Endothelial cell of umbilical vein (primary cell): ENCODE measurements at regions not wholly inside any gene's neighbourhood (a gene's known extent, or its start where the extent isn't known, plus 50 kb on each side); places are given as distances from the start of the nearest gene placed in this dataset.

Experiments
- BruUV-seq: library from RNA; stranded (reverse); fragments of 400-500 nt; replicated peaks from 2 replicates; lab custom pipeline; 2021; lab: Mats Ljungman, UMichigan
- CTCF ChIA-PET: fragments of 300-600, 350-600 bp; sonication (Branson Sonifier 250); formaldehyde crosslinking; loops from one replicate; lab custom pipeline; 2021; ENCODE audit warnings: antibody characterized with exemption, inconsistent platforms; lab: Charles Lee
- POLR2A ChIA-PET: fragments of 300-600, 350-600 bp; sonication (Branson Sonifier 250); formaldehyde crosslinking; loops from one replicate; lab custom pipeline; 2021; ENCODE audit warnings: antibody characterized with exemption, inconsistent platforms; lab: Charles Lee
- DNase-seq: peaks from one replicate; pipeline ENCODE4 v3.0.0-alpha.2; 2011; ENCODE audit warnings: low read depth, low spot score
- FAIRE-seq: peaks from 2 replicates; lab custom pipeline; 2011; peaks lifted over from hg19 to GRCh38; lab: Jason Lieb, UNC
- H2AFZ ChIP-seq: 2 replicates; pipeline ENCODE4 v1.6.0; 2012; ENCODE audit warnings: low read depth, low read length, control low read depth, inconsistent platforms
- H3K27ac ChIP-seq: 2 replicates; pipeline ENCODE4 v1.5.1; 2011; ENCODE audit warnings: low read depth, mild to moderate bottlenecking, control low read depth, low read length, moderate library complexity; ENCODE audit not compliant: insufficient read depth
- H3K27me3 ChIP-seq, 2 experiments: 2 replicates each; pipeline versions ENCODE4 v1.6.0 to v1.6.1; 2011; ENCODE audit warnings: low read length in 2 of 2, mixed read lengths in 1 of 2; ENCODE audit not compliant: control insufficient read depth in 2 of 2, insufficient read depth in 2 of 2
- H3K36me3 ChIP-seq, 2 experiments: 2 replicates in 1 of 2; 3 replicates in 1 of 2; pipeline ENCODE4 v1.5.1; 2011; ENCODE audit warnings: low read length in 2 of 2, mild to moderate bottlenecking in 1 of 2, moderate library complexity in 1 of 2; ENCODE audit not compliant: control insufficient read depth in 2 of 2, insufficient read depth in 2 of 2; ENCODE audit errors: extremely low read depth in 1 of 2
- H3K4me1 ChIP-seq: 3 replicates; pipeline ENCODE4 v1.5.1; 2011; ENCODE audit warnings: mild to moderate bottlenecking, low read length; ENCODE audit not compliant: control insufficient read depth, insufficient read depth; ENCODE audit errors: extremely low read depth
- H3K4me2 ChIP-seq: 2 replicates; pipeline ENCODE4 v1.6.1; 2011; ENCODE audit warnings: low read length, control low read depth, mixed read lengths; ENCODE audit not compliant: insufficient read depth
- H3K4me3 ChIP-seq, 3 experiments: fragments of 200-600 bp in 1 of 3; sonication (generic), shearing (Covaris generic) in 1 of 3; replicated peaks in 1 of 3; 2 replicates each; pipeline ENCODE4 v1.5.1; 2011 to 2016; ENCODE audit warnings: control low read depth in 3 of 3, low read length in 3 of 3, mild to moderate bottlenecking in 2 of 3, inconsistent platforms in 1 of 3, low read depth in 1 of 3, moderate library complexity in 1 of 3; ENCODE audit not compliant: insufficient read depth in 1 of 3
- H3K79me2 ChIP-seq: 2 replicates; pipeline ENCODE4 v1.6.0; 2012; ENCODE audit warnings: low read length, inconsistent platforms; ENCODE audit not compliant: control insufficient read depth, insufficient read depth
- H3K9ac ChIP-seq: replicated peaks from 2 replicates; pipeline ENCODE3; 2011; ENCODE audit warnings: low read length, control low read depth; ENCODE audit not compliant: insufficient read depth; ENCODE audit errors: extremely low read depth
- H3K9me1 ChIP-seq: replicated peaks from 3 replicates; pipeline ENCODE4 v1.6.0; 2011; ENCODE audit warnings: mild to moderate bottlenecking, low read length; ENCODE audit not compliant: control insufficient read depth, insufficient read depth; ENCODE audit errors: extremely low read depth
- H3K9me3 ChIP-seq: replicated peaks from 2 replicates; pipeline ENCODE4 v1.5.1; 2012; ENCODE audit warnings: low read length, inconsistent platforms; ENCODE audit not compliant: control insufficient read depth, insufficient read depth
- H4K20me1 ChIP-seq: replicated peaks from 2 replicates; pipeline ENCODE3; 2011; ENCODE audit warnings: mild to moderate bottlenecking, low read length; ENCODE audit not compliant: control insufficient read depth, insufficient read depth; ENCODE audit errors: extremely low read depth
- GATA2 ChIP-seq: IDR thresholded peaks from 2 replicates; pipeline ENCODE4 v1.7.0; 2011; ENCODE audit warnings: low read depth, mild to moderate bottlenecking, moderate library complexity, mixed read lengths, low read length; ENCODE audit not compliant: insufficient read length, insufficient read depth
- JUN ChIP-seq: IDR thresholded peaks from 2 replicates; pipeline ENCODE4 v1.6.1; 2011; ENCODE audit warnings: borderline replicate concordance, low read depth; ENCODE audit not compliant: insufficient read length, insufficient read depth
- MYC ChIP-seq: IDR thresholded peaks from one replicate; pipeline ENCODE4 v1.6.1; 2011; ENCODE audit warnings: mild to moderate bottlenecking, low read depth, low read length
- POLR2A ChIP-seq: IDR thresholded peaks from 2 replicates; pipeline ENCODE4 v1.6.1; 2012; ENCODE audit warnings: low read depth, mild to moderate bottlenecking, control low read depth, low read length
- POLR2AphosphoS5 ChIP-seq: IDR thresholded peaks from 2 replicates; pipeline ENCODE4 v1.6.1; 2012; ENCODE audit warnings: low read depth, mild to moderate bottlenecking, control low read depth, low read length, moderate library complexity; ENCODE audit not compliant: insufficient read depth
- dilution Hi-C: fragments of 300-500 bp; cut with MboI; formaldehyde crosslinking; loops from one replicate; pipeline ENCODE4 v1.15.0; 2019; ENCODE audit warnings: low sequenced_read_pairs; ENCODE audit not compliant: extremely low pct_ligation_motif_present
- intact Hi-C: fragments of 100-400 bp; cut with micrococcal nuclease; formaldehyde crosslinking; loops from one replicate; pipeline ENCODE4 v1.10.0; 2022
- TF ChIP-seq, protein P1 (sequence below), 2 donors: IDR thresholded peaks; 1 replicate in 1 of 2; 2 replicates in 1 of 2; pipeline ENCODE4 v1.5.1; 2011; ENCODE audit warnings: low read length in 2 of 2, mild to moderate bottlenecking in 2 of 2, moderate library complexity in 2 of 2, control low read depth in 1 of 2, inconsistent platforms in 1 of 2, low read depth in 1 of 2; ENCODE audit not compliant: insufficient read depth in 1 of 2; ENCODE audit errors: extremely low read depth in 1 of 2
- TF ChIP-seq, protein P2 (sequence below): IDR thresholded peaks from 2 replicates; pipeline ENCODE4 v1.6.1; 2011; ENCODE audit not compliant: insufficient read depth, insufficient read length

DNA sequence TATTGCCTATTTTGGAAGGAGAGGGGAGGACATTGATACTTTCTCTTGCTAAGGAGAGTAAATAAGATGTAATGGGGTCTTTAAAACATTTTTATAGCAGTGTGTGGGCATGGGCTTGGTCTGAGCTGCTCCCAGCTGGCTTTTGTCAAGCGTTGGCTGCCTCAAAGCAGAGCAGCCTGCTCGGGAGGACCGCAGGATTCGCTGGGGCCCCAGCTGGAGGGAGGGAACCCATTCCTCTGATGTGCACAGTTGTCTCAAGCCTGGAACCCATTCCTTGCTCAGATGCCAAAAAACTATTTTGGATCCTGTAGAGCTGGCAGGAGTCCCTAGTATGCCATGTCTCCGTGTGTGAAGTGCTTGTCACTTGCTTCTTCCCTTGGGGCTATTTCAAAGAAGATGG, 59.4 kb upstream of the RMDN2 start:
- Histone ChIP-seq H3K4me2 (no peak overlapping the region), H3K4me3 (no peak overlapping the region), H3K36me3 (no peaks in the 10 kb centered on the region), H4K20me1 (no peaks in the 10 kb centered on the region), H3K27me3 (no peaks in the 10 kb centered on the region), H3K4me1 (no peaks in the 10 kb centered on the region), H3K27ac (no peak overlapping the region), H2AFZ (no peak overlapping the region), H3K9me1 (no peaks in the 10 kb centered on the region), H3K79me2 (no peaks in the 10 kb centered on the region), H3K9ac (no peak overlapping the region), H3K9me3 (no peaks in the 10 kb centered on the region)
- BruUV-seq, result no TSS peak
- DNase-seq, result no peak
- POLR2A ChIA-PET, result no interaction called here
- intact Hi-C loops (no loop called here), dilution Hi-C loops (loop anchor here (25.0 kb wide), 1 partner anchor 453 kb away; no protein-coding TSS in a partner anchor)
- TF ChIP-seq, protein P1, sequence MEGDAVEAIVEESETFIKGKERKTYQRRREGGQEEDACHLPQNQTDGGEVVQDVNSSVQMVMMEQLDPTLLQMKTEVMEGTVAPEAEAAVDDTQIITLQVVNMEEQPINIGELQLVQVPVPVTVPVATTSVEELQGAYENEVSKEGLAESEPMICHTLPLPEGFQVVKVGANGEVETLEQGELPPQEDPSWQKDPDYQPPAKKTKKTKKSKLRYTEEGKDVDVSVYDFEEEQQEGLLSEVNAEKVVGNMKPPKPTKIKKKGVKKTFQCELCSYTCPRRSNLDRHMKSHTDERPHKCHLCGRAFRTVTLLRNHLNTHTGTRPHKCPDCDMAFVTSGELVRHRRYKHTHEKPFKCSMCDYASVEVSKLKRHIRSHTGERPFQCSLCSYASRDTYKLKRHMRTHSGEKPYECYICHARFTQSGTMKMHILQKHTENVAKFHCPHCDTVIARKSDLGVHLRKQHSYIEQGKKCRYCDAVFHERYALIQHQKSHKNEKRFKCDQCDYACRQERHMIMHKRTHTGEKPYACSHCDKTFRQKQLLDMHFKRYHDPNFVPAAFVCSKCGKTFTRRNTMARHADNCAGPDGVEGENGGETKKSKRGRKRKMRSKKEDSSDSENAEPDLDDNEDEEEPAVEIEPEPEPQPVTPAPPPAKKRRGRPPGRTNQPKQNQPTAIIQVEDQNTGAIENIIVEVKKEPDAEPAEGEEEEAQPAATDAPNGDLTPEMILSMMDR (IDR thresholded peaks at IDR 0.05; ENCODE audit: extremely low read depth in 1 of 2, insufficient read depth in 1 of 2, low read depth in 1 of 2, low read length in 2 of 2), result no peak
- TF ChIP-seq POLR2AphosphoS5 (no peak), JUN (no peak), MYC (no peak), POLR2A (no peak), GATA2 (no peak)
- TF ChIP-seq, protein P2, sequence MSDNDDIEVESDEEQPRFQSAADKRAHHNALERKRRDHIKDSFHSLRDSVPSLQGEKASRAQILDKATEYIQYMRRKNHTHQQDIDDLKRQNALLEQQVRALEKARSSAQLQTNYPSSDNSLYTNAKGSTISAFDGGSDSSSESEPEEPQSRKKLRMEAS, result no peak
- FAIRE-seq, result no peak
- CTCF ChIA-PET, result interaction anchor here (1.3 to 2.1 kb wide), 4 partner anchors 10 to 469 kb away, joined by 4 to 10 read pairs (median 4); no protein-coding TSS in a partner anchor
